OCI-LY7 (cell line): ENCODE measurements at regions not wholly inside any gene's neighbourhood (a gene's known extent, or its start where the extent isn't known, plus 50 kb on each side); places are given as distances from the start of the nearest gene placed in this dataset.

Experiments used
- BruUV-seq: library from RNA; stranded (reverse); fragments of 400-500 nt; replicated peaks from 2 replicates; lab custom pipeline; 2021; lab: Mats Ljungman, UMichigan
- CTCF ChIA-PET: fragments of 300-600 bp; sonication (Branson Sonifier 250); formaldehyde crosslinking; loops from one replicate; lab custom pipeline; 2022; ENCODE audit warnings: antibody characterized with exemption; ENCODE audit not compliant: unreplicated experiment; lab: Charles Lee
- POLR2A ChIA-PET: fragments of 300-600 bp; sonication (Branson Sonifier 250); formaldehyde crosslinking; loops from one replicate; lab custom pipeline; 2022; ENCODE audit warnings: antibody characterized with exemption; lab: Charles Lee
- DNase-seq: peaks from one replicate; pipeline ENCODE4 v3.0.0-alpha.2; 2015; ENCODE audit warnings: low spot score
- H2AFZ ChIP-seq: fragments of 200-600 bp; sonication (generic), shearing (Covaris generic); 2 replicates; pipeline ENCODE4 v1.6.1; 2014; ENCODE audit warnings: mild to moderate bottlenecking, antibody characterized with exemption, low read length, moderate library complexity
- H3K27ac ChIP-seq: fragments of 200-600 bp; sonication (generic); 2 replicates; pipeline ENCODE4 v1.5.1; 2014; ENCODE audit warnings: mixed run types, low read depth, mild to moderate bottlenecking, moderate library complexity, low read length, inconsistent platforms; ENCODE audit not compliant: poor library complexity, severe bottlenecking
- H3K36me3 ChIP-seq: fragments of 200-600 bp; sonication (generic); 2 replicates; pipeline ENCODE4 v1.6.1; 2014; ENCODE audit warnings: mild to moderate bottlenecking, antibody characterized with exemption, low read length, moderate library complexity, mixed read lengths; ENCODE audit not compliant: insufficient read depth
- H3K4me1 ChIP-seq: fragments of 200-600 bp; sonication (generic); 2 replicates; pipeline ENCODE4 v1.5.1; 2014; ENCODE audit warnings: mild to moderate bottlenecking, low read length; ENCODE audit not compliant: insufficient read depth, poor library complexity, severe bottlenecking
- H3K4me2 ChIP-seq: fragments of 200-600 bp; sonication (generic); 2 replicates; pipeline ENCODE4 v1.6.1; 2014; ENCODE audit warnings: mild to moderate bottlenecking, low read length
- H3K4me3 ChIP-seq: fragments of 200-600 bp; sonication (generic); 2 replicates; pipeline ENCODE4 v1.5.1; 2014; ENCODE audit warnings: mild to moderate bottlenecking, low read depth, low read length; ENCODE audit not compliant: poor library complexity, severe bottlenecking
- H3K79me2 ChIP-seq: fragments of 200-600 bp; sonication (generic); 2 replicates; pipeline ENCODE4 v1.6.1; 2016; ENCODE audit warnings: low read depth, mild to moderate bottlenecking, low read length, moderate library complexity, mixed read lengths; ENCODE audit not compliant: insufficient read depth
- H3K9me2 ChIP-seq: fragments of 200-600 bp; sonication (generic); 2 replicates; pipeline ENCODE4 v1.6.1; 2016; ENCODE audit warnings: mild to moderate bottlenecking, low read length, mixed read lengths; ENCODE audit not compliant: insufficient read depth
- H3K9me3 ChIP-seq: fragments of 200-600 bp; sonication (generic); 2 replicates; pipeline ENCODE4 v1.6.1; 2014; ENCODE audit warnings: mild to moderate bottlenecking, mixed run types, low read length, mixed read lengths
- H4K20me1 ChIP-seq: fragments of 200-600 bp; sonication (generic); 2 replicates; pipeline ENCODE4 v1.6.1; 2014; ENCODE audit warnings: mild to moderate bottlenecking, antibody characterized with exemption, low read length, moderate library complexity, mixed read lengths; ENCODE audit not compliant: insufficient read depth
- EZH2phosphoT487 ChIP-seq: fragments of 200-600 bp; sonication (generic); IDR thresholded peaks from 2 replicates; pipeline ENCODE4 v1.6.1; 2018; ENCODE audit warnings: low read depth, borderline replicate concordance, mild to moderate bottlenecking, mixed run types, antibody characterized with exemption, low read length, moderate library complexity, mixed read lengths
- intact Hi-C: fragments of 100-400 bp; cut with micrococcal nuclease; formaldehyde crosslinking; loops from one replicate; pipeline ENCODE4 v1.10.0; 2022; ENCODE audit not compliant: unreplicated experiment
- TF ChIP-seq, protein P1 (sequence below): fragments of 200-600 bp; sonication (generic); conservative IDR thresholded peaks from 2 replicates; pipeline ENCODE4 v1.5.1; 2014; ENCODE audit warnings: mild to moderate bottlenecking, antibody characterized with exemption, low read length, moderate library complexity, mixed read lengths

DNA sequence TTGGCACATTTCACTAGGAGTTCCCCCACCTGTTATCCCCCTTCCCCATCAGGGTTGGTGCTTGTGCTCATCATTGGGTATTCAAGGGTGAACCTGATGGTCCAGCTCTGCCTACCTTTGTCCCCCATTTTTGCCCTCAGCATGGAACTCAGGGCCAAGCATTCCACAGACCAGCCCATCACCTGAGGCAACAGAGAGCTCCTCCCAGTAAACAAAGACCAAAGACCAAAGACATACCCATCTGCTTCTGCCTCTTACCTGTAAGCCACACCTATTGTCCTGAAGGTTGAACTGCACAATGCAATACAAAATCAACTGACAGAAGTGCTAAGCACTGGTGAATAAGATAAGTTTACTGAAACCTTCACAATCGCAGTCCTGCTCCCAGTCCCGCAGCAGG lies 237.5 kb downstream of the PAPSS1 start:
- POLR2A ChIA-PET: no interaction called here
- CTCF ChIA-PET: no interaction called here
- Histone ChIP-seq H3K4me3 (no peak overlapping the region), H4K20me1 (no peaks in the 10 kb centered on the region), H3K9me3 (no peaks in the 10 kb centered on the region), H2AFZ (no peak overlapping the region), H3K4me1 (no peaks in the 10 kb centered on the region), H3K9me2 (no peaks in the 10 kb centered on the region), H3K27ac (no peak overlapping the region), H3K79me2 (no peaks in the 10 kb centered on the region), H3K4me2 (no peak overlapping the region), H3K36me3 (no peaks in the 10 kb centered on the region)
- intact Hi-C loops: no loop called here
- no TSS peak for BruUV-seq
- no peak for DNase-seq
- TF ChIP-seq EZH2phosphoT487: no peak
- TF ChIP-seq, protein P1, sequence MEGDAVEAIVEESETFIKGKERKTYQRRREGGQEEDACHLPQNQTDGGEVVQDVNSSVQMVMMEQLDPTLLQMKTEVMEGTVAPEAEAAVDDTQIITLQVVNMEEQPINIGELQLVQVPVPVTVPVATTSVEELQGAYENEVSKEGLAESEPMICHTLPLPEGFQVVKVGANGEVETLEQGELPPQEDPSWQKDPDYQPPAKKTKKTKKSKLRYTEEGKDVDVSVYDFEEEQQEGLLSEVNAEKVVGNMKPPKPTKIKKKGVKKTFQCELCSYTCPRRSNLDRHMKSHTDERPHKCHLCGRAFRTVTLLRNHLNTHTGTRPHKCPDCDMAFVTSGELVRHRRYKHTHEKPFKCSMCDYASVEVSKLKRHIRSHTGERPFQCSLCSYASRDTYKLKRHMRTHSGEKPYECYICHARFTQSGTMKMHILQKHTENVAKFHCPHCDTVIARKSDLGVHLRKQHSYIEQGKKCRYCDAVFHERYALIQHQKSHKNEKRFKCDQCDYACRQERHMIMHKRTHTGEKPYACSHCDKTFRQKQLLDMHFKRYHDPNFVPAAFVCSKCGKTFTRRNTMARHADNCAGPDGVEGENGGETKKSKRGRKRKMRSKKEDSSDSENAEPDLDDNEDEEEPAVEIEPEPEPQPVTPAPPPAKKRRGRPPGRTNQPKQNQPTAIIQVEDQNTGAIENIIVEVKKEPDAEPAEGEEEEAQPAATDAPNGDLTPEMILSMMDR: no peak

DNA sequence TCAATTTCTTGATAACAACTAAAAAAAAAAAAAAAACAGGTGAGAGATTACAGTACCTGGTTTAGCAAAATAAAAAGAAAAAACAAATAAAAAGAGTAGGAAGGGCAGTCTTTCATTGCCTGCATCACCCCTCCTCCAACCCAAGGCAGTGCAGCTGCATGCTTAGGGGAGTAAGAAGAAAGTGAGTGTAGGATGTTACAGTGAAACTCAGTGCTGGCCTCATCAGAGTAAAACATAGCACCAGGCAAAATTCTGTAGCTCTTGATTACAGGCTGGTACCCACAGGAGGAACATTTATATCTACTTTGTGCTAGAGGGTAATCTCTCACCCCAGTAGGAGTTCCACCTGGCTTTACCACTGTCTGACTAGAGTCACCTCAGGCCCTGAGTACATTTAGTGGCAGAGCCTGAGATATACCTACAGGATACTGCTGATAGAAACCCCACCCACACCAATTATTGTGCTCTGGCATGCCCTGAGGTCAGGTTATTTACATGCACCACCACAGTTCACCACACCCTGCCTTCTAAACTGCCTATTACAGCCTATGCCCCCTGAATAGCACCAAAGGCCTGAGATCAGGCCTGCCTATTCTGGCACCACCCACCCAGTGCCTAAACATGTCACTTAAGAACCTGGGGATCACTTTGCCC lies 241.6 kb downstream of the PAPSS1 start:
- no peak overlapping the region for H3K27ac ChIP-seq
- H3K4me1 ChIP-seq: no peaks in the 10 kb centered on the region
- H3K4me3 ChIP-seq: no peak overlapping the region
- CTCF ChIA-PET: no interaction called here
- TF ChIP-seq, protein P1: no peak
- TF ChIP-seq EZH2phosphoT487: no peak
- no peaks in the 10 kb centered on the region for H3K79me2 ChIP-seq
- no peak overlapping the region for H3K4me2 ChIP-seq
- H4K20me1 ChIP-seq: no peaks in the 10 kb centered on the region
- intact Hi-C loops: no loop called here
- no peak for DNase-seq
- no peaks in the 10 kb centered on the region for H3K36me3 ChIP-seq
- no peaks in the 10 kb centered on the region for H3K9me2 ChIP-seq
- no peak overlapping the region for H2AFZ ChIP-seq
- H3K9me3 ChIP-seq: no peaks in the 10 kb centered on the region
- BruUV-seq: no TSS peak
- POLR2A ChIA-PET: no interaction called here

- H4K20me1 ChIP-seq: no peaks in the 10 kb centered on the region
- H3K9me3 ChIP-seq: no peaks in the 10 kb centered on the region
- ChIA-PET POLR2A (interaction anchor here (0.6 kb wide), 1 partner anchor 52 kb away, joined by 3 read pairs; no protein-coding TSS in a partner anchor), CTCF (no interaction called here)
- no peak overlapping the region for H3K4me2 ChIP-seq
- intact Hi-C loops: no loop called here
- no peaks in the 10 kb centered on the region for H3K9me2 ChIP-seq
- no peaks in the 10 kb centered on the region for H3K36me3 ChIP-seq
- no peaks in the 10 kb centered on the region for H3K4me1 ChIP-seq
- no peaks in the 10 kb centered on the region for H3K79me2 ChIP-seq
- H3K4me3 ChIP-seq: no peak overlapping the region
- no TSS peak for BruUV-seq
- H3K27ac ChIP-seq: no peak overlapping the region
- no peak for TF ChIP-seq EZH2phosphoT487
- TF ChIP-seq, protein P1: no peak
- DNase-seq: no peak
- H2AFZ ChIP-seq: no peak overlapping the region
These were observed 246.9 kb downstream of the PAPSS1 start for GRCh38 chr4:107473126-107473525.
